NCI-H748 (cell line): ENCODE measurements at regions not wholly inside any gene's neighbourhood (a gene's known extent, or its start where the extent isn't known, plus 50 kb on each side); places are given as distances from the start of the nearest gene placed in this dataset.

Experiments used
- DNase-seq: peaks from one replicate; lab custom pipeline; 2025; ENCODE audit not compliant: unreplicated experiment; lab: John Stamatoyannopoulos, UW

DNA sequence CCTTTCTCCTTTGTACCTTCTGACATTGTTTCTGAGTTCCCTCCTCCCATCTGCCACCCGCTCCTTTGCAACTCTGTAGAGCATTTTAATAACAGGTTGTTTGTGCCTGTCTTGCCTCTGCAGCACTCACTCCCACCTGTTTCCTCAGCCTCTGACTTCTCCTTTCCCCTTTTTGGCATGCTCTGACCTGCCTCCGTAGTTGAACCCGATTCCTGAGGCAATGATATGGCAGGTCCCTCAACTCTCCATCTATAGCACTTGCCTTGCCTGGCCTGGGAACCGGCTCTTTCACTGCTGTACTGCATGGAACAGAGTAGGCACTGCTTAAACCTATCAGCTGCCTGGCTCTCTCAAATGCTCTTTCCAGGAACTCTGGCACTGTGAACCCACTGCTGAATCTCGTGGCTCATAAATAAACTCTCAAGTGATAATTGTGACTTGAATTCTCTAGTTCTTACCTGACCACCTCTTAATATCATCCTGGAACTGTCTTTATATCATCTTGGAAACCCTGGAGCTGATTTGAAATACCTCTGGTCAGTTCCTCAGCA lies 50.3 kb downstream of the UTRN start:
- no peak for DNase-seq

DNA sequence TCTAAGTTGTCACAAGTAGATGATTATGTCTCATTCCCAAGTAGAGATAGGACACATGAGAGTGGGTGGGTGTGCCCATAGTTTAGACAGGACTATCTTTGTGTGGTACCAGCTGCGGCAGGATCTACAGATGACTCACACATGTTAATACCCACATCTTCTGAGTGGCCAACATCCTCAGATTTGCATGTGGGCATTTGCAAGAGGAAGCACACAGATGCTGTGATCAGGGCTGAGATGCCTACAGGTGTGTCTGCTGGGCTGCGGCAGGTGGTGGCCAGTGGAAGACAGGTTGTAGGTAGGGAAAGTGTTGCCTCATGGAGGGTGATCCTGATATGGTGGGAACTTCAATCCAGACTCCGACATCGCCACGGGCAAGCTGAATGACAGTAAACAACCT lies 50.8 kb downstream of the UTRN start:
- DNase-seq, result no peak

DNA sequence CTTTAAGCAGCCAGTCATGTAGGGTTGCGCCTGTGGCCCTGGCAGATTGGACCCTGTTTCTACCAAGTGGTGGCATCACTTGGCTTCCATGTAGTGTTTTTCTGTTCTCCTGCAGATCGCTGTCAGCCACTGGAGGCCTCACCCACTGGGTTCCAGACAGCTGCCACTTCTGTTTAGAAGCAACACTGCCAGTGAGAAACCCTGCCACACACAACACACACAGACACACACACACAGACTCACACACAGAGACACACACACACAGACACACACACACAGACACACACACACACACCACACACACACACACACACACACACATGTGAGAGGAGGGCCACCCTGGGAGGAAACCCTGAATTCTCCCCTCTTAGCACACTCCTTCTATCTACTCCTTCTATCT lies 51.8 kb downstream of the UTRN start:
- no peak for DNase-seq

DNA sequence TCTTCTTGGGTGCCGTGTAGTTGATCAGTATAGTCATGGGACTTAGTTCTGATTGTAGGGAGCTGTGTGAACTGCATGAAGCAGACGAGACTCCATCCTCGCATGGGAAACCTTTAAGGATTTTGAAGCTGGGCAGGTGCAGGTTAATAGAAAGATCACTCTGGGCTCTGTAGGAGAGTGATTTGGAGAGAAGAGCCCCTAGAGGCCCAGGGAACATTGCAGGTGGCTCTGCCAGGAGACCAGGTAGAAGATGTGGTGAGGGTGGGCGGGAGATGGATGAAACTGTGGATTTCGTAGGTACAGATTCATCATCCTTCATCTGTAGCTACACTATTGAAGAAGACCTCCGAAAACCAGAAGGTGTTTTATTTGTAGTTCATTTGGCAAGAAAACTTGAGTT lies 53.3 kb downstream of the UTRN start:
- DNase-seq, result no peak

DNA sequence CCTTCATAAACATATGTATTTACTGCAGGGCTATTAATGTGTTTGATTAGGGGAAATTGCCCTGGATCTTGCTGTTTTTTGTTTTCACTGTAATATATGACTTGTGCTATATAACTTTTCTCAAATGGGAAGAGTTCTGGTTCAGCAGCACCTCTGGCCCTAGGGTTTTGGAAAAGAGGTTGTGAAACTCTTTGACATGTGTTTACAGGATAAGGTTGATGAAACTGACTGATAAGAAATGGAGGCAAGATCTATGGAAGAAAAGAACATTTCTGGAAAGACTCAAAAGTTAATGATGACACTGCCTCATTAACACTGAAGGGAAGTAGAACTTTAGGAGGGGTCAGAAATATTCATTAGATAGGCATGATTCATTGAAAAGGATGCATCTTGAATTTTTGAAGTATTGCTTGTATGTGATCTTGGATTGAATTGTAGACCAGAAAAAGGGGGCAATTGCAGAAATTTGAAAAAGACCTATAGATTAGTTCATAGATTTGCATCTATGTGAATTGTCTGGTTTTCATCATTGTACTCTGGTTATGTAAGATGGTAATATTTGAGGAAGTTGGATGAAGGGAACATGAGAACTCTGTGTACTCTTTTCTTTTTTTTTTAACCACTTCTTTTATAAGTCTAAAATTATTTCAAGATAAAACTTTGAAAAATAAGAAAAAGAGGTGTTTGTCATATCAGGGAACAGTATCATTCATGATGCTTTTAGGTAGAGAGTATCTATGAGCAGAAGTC lies 54.0 kb downstream of the UTRN start:
- DNase-seq, result no peak

DNA sequence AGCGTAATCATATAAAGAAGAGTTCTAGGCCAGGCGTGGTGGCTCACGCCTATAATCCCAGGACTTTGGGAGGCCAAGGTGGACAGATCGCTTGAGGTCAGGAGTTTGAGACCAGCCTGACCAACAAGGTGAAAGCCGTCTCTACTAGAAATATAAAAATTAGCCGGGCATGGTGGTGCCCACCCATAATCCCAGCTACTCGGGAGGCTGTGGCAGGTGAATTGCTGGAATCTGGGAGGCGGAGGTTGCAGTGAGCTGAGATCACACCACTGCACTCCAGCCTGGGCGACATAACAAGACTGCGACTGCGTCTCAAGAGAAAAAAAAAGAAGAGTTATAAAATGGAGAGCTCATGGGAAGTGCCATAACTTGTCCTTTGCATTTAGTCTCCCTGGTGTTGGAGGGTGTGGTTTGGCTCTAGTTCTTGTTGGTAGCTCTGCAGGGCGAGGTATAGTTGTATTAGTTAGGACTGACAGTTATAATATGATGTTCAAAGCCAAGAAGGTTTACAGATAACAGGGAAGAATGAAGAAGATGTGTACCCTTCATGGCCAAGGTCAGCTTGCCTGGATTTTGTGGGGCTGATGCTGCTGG lies 54.8 kb downstream of the UTRN start:
- DNase-seq, result no peak

DNA sequence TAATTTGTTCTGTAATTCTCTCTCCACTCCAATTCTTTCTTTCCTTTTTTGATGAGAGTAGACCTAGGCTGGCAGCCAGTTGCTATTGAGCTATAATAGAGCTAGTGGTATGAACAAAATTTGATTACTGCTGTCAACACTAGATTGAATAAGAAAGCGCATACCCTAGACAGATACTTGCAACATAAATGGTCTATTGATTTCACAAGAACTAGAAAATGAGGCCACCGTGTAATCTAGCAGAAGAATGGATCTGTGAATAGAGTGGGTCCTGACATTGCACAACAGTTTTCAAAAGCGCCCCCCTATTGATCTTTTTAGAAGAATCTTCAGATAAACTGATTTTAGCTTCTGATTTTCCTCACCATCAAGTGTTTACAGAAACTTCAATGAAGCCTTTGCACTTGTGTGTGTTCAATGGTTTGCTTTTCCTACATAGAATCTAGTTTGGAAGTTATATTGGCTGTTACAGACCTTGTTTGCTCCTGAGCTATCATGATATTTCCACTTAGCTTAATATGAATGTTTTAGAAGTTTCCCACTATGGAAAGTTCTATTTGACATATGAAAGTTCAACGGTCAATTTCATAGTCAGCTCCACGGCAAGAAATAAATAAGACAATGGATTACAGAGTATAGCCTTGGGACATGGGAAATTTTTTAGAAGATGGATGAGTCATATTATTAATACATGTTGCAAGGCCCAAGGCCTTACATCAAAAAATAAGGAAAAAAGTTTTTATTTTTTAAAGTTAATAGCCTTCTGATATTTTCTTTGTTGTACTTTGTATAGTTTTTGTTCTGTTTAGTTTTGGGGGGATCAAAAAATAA lies 55.6 kb downstream of the UTRN start:
- no peak for DNase-seq

DNA sequence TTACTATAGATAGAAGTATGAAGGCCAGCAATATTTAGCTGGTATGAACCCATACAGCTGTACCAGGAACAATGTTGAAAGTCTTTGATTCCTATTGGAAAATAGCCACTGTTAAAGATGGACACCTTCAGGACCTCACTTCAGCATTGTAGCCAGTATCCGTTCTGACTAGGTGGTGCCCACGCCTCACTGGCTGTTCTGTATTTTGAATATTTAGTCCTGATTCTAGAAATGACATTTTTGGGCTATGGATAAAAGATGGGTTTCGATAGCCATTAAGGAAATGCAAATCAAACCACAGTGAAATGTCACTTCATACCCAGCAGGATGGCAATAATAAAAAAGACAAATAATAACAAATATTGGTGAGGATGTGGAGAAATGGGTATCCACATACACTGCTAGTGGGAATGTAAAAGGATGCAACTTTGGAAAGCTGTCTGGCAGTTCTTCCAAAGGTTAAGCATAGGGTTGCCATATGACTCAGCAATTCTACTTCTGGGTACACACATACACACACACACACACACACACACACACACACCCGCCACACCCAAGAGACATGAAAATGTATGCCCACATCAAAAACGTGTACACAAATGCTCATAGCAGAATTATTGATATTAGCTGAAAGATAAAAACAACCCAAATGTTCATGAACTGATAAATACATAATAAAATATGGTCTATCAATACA lies 56.8 kb downstream of the UTRN start:
- no peak for DNase-seq

DNA sequence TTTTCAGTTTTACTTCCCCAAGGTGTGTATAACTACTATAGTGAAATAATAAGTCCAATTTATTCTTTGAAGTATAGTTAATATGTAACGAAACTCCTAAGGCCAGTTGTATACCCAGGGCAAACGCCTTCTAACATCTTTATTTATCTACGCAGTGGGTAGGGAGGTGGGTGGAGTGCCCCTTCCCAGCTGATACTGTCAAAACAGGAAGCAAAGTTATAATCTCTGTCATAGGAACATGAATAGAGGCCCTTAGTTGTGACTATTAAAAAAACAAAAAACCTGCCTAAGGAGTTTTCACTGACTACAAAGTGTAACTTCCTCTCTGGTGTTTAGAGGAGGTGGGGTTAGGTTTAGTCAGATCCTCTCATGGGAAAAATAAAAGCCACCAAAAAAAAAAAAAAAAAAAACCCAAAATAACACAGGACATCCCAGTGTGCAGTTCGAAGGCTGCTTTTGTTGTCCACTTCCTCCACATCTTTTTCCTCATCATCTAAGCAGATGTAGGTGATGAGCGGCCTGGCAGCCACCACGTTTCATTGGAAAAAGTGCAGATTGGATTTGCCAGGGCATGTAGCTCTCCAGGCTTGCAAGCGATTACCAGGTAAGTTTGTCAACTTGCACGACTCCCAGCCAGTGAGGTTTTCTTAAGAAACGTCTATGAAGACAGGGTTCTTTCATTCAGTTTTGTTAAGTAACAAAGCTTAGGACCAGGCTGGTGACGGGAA lies 58.7 kb downstream of the UTRN start:
- DNase-seq, result no peak

DNA sequence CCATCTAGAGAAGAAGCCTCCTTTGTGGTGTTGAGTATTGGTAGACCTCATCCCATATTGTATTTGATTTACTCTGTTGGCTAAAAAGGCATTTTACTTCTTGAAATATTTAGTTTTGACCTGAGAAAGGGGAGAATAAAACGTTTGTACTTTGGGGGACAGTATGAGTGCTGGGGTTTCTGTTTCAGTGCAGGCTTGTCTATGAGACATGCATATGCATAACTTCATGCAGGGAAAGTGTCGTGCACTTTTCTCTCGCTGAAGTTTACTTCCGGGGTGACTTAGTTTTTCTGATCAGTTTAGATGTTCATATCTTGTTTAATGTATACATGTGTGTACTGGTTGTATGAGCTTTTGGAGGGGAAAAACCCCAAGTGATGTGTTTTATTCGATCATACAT lies 59.5 kb downstream of the UTRN start:
- DNase-seq, result no peak

DNA sequence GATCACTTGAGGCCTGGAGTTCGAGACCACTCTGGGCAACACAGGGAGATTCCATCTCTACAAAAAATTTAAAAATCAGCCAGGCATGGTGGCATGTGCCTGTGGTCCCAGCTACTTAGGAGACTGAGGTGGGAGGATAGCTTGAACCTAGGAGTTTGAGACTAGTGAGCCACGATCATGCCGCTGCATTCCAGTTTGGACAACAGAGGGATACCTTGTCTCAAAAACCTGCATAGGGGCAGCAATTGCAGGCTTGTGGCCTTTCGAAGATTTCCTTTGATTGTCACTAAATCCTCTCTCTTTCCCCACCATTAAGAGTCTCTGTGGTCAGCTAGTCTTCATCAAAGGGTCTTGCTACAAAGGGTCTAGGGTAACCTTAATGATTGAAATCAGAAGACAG lies 60.3 kb downstream of the UTRN start:
- no peak for DNase-seq

DNA sequence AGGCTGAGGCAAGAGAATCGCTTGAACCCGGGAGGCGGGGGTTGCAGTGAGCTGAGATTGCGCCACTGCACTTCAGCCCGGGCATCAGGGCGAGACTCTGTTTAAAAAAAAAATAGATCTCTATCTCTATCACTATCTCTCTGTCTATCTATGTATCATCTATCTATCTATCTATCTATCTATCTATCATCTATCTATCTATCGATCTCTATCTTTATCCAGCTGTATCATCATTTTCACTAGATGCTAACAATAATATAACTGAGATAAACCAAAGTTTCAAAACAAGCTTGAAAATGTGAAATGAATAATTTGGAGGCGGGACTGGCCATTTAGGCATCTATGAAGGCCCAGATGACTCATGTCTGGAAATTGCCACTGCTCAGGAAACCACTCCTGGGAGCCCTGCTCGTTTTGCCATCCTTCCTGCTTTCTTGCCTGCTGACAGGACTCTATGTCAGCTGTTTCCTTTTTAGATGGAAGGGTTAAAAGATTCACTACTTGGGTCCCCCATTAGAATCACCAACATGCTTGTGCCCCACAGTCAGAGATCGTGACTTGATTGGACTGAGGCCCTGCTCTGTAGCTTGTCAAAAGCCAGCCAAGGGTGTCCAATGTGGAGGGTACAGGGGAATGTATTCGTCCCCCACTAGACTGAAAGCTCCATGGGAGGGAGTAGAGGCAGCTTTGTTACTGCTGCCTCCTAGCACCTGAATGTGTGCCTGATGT lies 61.7 kb downstream of the UTRN start:
- no peak for DNase-seq

DNA sequence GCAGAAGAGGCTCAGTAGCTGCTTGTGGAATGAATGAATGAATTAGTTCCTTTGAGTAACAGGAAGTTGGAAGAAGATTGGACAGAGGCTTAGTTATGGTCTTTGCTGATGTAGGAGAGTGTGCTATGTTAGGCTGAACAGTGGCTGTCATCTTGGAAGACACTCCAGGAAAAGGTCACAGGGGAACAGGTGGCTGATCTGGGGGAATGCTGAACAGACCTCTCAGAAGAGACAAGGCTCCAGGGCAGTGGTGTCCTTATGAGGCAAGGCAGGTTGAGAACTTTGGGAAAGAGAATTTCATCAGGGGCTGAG lies 62.3 kb downstream of the UTRN start:
- DNase-seq, result no peak

DNA sequence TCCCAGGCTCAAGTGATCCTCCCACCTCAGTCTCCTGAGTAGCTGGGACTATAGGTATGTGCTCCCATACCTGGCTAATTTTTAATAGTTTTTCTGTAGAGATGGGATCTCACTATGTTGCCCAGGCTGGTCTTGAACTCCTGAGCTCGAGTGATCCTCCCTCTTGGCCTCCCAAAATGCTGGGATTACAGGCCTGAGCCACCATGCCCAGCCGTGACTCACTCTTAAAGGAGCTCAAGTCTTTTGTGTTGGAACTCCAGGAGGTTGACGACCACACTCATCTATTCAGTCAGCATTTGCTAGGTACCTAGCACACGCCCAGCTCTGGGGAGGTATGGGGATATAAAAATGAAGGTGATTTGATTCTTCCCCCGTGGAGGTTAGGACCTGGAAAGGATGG lies 62.8 kb downstream of the UTRN start:
- no peak for DNase-seq

DNA sequence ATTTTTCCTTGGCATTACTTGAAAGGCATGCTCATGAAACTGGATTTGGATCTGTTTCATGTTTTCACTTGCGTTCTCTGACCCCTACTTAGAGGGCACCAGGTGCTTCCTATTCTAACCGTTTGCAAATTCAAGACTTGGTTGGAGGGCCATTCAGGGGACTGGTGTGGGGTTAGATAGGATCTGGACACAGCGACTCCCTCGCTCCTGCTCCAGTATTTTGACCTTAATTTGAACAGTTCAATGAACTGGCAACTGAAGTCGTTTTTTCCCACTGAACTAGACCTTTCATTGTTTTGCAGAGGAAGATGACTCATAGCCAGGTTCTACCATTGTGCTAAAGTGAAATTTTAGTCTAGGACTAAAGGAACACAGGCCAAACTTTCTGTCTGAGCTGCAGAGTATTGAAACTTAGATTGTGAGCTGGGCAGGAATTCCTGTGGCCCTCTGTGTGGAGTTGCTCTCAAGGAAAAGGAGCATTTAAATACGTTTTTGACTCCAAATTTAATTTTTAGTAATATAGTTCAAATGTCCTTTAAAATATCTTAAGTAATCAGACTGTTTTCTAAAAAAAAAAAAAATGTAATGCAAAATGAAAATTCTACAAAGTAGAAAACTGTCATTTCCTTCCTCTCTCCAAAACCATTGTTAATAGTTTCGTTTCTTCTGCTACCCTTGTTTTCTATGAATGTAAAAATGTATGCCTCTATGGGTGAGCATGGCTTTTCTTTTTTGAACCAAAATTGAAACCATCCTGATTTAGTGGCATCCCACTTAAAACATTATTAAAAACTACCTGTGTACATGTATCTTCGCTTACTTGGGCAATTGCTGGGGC lies 64.8 kb downstream of the UTRN start:
- DNase-seq, result no peak

DNA sequence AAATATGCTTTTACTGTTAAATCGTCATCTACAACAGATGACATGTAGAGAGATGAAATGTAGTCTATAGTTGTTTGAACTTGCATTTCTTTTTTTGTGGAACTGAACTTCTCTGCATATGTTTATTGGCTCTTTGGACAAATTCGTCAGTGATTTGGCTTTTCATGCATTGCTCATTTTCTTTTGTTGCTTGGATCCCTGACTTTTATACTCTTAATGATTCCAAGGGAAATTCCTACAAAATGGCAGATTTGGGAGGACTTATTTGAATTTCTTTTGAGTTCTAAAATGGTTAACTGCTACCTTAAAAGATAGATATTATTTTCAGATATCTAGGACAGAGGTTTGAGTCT lies 65.4 kb downstream of the UTRN start:
- DNase-seq, result no peak

DNA sequence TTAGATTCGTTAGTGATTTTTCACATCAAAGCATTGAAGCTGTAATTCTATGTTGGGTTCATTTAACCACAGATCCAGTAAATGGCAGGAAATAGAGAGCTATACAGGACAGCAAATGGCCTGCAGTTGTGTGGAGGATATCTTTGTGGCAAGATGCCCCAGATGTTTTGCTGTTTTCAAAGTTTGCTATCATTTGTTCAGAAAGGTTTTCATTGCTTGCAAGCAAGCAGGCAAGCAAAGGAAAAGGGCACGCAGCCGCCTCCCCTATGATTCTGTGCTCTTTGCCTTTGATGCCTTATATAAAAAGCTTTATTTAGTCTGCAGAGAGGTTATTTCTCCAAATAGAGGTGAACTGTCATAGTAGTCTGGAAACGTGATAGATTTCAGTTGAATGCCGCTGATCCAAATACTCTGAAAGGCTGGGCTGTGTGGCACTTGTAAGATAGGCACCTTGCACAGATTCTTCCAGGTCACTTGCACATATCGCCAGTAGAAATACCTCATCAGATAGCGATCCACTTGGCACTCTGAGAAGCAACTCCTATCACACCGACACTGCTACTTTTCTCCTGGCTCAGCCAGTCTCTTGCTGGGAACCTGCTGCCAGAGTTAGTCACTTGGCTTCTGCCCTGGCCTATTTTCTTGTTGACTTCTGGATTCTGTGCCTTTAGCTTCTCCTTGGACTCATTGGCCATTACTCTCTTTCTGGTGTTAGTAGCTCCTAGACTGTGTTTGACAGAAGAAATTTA lies 66.4 kb downstream of the UTRN start:
- DNase-seq, result no peak

DNA sequence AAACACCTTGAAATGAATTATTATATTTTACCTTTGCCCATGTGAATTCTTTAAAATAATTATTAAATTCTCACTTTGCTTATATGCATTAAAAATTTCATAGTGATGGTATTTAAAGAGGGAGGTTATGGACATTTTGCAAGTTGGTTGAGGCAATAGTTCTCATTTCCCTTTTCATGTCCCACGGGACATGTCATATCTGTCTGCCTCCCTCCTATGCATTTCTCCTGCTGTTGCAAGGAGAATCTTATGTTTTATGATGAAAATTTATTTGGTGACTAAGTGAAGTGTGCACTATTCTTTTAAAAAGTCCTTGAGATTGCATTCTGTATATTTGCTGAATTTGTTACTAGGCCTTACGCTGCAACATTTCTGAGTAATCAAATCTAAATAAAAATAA lies 67.2 kb downstream of the UTRN start:
- no peak for DNase-seq

DNA sequence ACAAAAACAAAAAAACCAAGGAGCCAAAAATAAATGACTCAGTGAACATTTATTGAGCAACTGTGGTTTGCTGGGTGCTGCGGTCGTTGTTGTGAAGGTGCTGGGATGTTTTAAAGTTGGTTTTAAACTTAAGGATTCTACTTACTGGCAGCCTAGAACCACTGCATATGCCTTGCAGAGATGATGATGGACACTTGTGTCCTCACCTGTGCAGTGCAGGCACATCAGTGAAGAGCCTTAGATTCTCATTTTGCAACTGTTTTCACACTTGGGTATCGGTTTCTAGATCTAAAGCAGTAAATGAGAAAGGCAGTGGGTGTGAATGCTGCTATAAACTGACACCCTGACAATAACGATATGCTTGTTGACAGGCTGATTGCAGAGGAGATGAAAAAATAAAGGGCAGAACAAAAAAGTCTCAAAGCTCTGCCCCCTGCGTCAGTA lies 68.8 kb downstream of the UTRN start:
- no peak for DNase-seq
